Hematopoietic multipotent progenitor cell treated with erythropoietin and hydrocortisone succinate and interleukin-3 and kit ligand, for 6 days (in vitro differentiated cells): ENCODE measurements at regions not wholly inside any gene's neighbourhood (a gene's known extent, or its start where the extent isn't known, plus 50 kb on each side); places are given as distances from the start of the nearest gene placed in this dataset.
"Not testable (repeated sequence)": the region's sequence is repeated elsewhere in the genome, so short reads cannot be mapped to it uniquely, and the experiment has no call there.

Experiments
- DNase-seq: peaks from one replicate; pipeline ENCODE4 v3.0.0-alpha.2; 2015

- no peak for DNase-seq
Measured at GRCh38 chr1:229119876-229120275, 151.0 kb upstream of the RAB4A start.

DNA sequence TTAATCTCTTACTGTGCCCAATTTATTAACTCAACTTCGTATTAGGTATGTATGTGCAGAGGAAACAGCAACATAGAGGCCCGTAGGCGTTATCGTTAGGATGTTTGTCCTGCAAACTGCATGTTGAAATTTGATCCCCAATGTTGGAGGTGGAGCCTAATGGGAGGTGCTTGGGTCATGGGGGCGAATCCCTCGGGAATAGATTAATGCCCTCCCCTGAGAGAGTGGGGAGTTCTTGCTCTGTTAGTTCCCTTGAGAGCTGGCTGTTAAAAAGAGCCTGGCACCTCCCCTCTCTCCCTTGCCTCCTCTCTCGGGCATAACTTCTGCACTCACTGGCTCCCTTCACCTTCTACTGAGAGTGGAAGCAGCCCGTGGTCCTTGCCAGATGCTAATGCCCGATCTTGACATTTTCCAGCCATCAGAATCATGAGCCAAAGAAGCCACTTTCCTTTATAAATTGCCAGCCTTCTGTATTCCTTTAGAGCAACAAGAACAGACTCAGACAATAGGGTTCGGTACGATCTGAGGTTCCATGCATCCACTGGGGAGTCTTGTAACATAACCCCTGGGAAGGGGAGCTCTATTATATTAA, 149.0 kb upstream of the RAB4A start:
- no peak for DNase-seq

DNA sequence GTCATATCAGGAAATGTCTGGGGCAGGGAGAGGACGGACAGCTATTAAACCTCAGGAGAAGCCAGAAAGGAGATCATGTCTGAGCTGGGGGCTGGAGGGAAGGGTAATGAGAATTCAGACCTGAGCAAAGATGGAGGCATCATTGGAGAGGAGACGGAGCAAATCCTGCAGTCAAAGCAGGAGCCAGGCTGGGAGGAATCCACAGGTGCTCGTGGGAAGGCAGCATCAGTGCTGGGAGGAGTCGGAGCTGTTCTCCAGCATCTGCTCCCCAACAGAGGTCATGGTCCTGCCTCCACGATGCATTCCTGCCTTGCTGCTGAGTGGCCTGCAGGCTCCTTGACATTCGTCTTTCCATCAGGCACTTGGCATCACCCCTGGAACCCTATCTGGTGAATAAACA, 148.3 kb upstream of the RAB4A start:
- no peak for DNase-seq

DNA sequence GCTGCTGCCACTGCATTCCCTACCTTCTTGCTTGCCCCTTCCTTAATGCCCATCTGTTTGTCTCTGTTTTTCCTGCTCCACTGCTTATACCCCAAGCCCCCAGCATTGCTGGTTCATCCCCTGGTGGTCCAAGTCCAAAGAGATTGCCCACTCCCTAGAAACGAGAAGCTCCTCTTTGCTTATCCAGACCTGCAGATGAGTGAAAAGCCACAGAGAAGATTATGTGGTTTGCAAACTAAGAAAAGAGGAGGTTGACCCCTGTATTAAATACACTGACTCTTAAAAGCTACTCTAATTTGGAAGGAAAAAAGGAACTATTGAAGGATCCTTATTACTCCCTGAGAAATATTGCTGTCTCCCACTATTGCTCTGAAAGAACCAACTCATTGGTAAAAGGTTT, 146.8 kb upstream of the RAB4A start:
- DNase-seq = peak; percentile 17

GRCh38 chr1:229124520-229125124, 146.3 kb upstream of the RAB4A start:
- no peak for DNase-seq

GRCh38 chr1:229127301-229127700, 143.6 kb upstream of the RAB4A start:
- DNase-seq = no peak

GRCh38 chr1:229128066-229128608, 142.8 kb upstream of the RAB4A start:
- no peak for DNase-seq

DNA sequence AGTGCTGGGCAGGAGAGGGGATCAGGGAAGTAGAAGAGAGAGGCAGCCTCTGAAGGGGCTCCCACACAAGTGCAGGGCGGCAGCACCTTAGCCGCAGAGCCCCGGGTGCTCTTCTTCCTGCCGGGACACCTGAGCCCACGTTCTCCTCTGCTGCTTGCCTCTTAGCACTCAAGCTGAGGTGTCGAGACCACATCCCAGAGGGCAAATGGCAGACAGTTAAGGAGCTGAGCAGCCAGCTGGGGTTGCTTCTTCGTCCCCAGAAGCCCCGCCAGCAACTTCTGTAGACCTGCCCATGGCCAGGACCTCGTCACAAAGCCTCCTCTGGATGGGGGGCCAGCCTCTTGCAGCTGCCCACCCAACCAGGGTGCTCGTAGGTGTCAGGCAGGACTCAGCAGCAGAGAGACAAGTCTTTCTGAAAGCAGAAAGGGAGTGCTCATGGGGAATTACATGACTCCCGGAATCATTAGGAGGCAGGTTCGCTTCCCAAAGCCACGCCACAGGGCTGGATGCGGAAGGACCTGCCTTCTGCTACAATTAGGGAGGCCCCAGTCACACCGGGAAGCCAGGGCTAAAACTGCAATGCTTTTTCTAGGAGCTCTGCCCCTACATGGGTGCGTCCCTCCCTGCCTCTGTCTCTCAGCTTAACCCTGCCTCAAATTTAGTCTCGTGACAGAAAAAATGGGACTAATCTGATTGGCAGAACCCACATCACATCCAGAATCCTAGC, 141.4 kb upstream of the RAB4A start:
- DNase-seq = no peak

- DNase-seq = peak; percentile 20
Measured at GRCh38 chr1:229130028-229130668, 140.8 kb upstream of the RAB4A start.

DNA sequence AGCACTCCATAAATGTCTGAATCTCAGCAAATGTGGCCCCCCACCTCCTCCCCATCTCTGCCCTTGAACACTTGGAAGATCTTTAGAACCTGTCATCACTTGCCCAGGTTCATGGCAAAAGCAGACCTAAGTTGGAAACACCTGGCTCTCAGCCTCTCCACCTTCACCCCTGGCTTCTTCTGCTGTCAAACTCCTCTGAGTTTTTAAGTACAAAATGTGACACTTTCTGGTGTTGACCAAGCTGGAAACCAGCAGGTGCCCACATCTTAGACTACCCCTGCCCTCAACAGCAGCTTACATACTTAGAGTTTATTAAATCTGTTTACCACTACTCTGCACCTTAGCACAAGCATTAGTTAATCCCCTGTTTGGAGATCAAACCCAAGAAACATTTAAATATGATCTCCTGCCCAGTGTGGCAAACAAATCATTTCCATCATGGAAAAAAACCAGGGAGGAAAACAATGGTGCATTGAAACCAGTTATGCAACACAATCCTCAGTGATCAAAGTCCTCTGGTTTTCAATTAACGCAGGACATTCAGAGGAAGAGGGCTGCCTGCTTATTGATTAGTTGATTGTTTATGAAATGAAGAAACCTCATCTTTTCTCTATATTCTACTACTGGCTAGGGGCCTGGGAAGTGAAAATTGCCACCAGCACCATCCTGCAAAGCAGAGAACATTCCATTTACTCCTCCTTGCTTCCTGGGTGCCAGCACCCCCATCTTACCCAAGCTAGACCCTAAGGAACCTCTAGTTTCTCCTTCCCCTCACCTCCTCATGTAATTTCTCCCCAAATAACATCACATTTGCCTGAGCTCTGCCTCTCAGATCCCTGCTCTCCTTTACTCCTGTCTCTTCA, 139.4 kb upstream of the RAB4A start:
- DNase-seq = no peak

GRCh38 chr1:229132106-229132443, 138.8 kb upstream of the RAB4A start:
- DNase-seq = no peak

GRCh38 chr1:229132706-229133105, 138.2 kb upstream of the RAB4A start:
- DNase-seq = no peak

GRCh38 chr1:229133151-229133550, 137.8 kb upstream of the RAB4A start:
- no peak for DNase-seq

- no peak for DNase-seq
Measured at GRCh38 chr1:229133811-229134210, 137.1 kb upstream of the RAB4A start.

GRCh38 chr1:229134381-229135217, 136.3 kb upstream of the RAB4A start:
- DNase-seq = not testable (repeated sequence)

- DNase-seq = no peak
Measured at GRCh38 chr1:229135773-229136172, 135.1 kb upstream of the RAB4A start.

GRCh38 chr1:229136822-229137221, 134.1 kb upstream of the RAB4A start:
- DNase-seq = no peak

- no peak for DNase-seq
Measured at GRCh38 chr1:229137271-229137670, 133.6 kb upstream of the RAB4A start.

- DNase-seq = no peak
Measured at GRCh38 chr1:229138058-229138457, 132.9 kb upstream of the RAB4A start.

DNA sequence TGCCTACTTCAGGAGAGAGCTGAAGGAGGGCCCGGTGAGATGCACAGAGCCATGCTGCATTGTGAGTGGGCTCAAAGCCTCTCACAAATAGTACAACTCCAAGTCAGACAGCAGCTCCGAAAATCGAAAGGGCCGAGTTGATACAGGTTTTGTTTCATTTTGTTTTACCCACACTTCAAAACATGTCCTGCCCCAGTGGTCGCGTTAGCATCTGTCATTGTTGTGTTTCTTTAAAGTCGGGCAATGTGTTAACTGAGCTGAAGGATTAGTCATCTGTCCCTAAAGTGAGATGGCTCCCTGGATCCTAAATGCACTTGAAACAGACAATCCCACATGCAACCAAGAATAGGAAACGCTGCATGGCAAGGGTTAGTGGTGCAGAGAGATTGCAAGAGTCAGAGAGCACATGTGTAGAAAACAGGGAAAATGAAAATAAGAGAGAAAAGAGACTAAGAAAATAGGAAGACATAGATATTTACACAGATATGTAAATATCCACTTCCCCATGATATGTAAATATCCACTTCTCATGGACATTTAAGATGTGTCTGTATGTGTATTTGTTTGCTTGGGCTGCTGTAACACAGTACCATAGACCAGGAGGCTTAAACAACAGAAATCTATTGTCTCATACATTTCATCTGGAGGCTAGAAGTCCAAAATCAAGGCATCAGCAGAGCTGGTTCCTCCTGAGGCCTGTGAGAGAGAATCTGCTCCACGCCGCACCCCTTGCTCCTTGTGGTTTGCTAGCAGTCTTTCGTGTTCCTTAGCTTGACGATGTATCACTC, 131.4 kb upstream of the RAB4A start:
- no peak for DNase-seq

GRCh38 chr1:229140119-229140396, 130.9 kb upstream of the RAB4A start:
- DNase-seq = no peak
